Astrocyte (in vitro differentiated cells and primary cell): ENCODE measurements at regions not wholly inside any gene's neighbourhood (a gene's known extent, or its start where the extent isn't known, plus 50 kb on each side); places are given as distances from the start of the nearest gene placed in this dataset.

ENCODE experiments used
- DNase-seq: peaks from one replicate; pipeline ENCODE4 v3.0.0-alpha.2; 2010; ENCODE audit warnings: low read depth
- FAIRE-seq: peaks from 2 replicates; lab custom pipeline; 2011; peaks lifted over from hg19 to GRCh38; lab: Jason Lieb, UNC
- H2AFZ ChIP-seq: 2 replicates; pipeline ENCODE4 v1.6.0; 2012; ENCODE audit warnings: low read depth, low read length, inconsistent platforms
- H3K27ac ChIP-seq: 2 replicates; pipeline ENCODE4 v1.5.1; 2011; ENCODE audit warnings: low read depth, low read length, inconsistent platforms
- H3K27me3 ChIP-seq: 2 replicates; pipeline ENCODE4 v1.6.0; 2011; ENCODE audit warnings: low read length, inconsistent platforms; ENCODE audit not compliant: insufficient read depth
- H3K36me3 ChIP-seq: 2 replicates; pipeline ENCODE4 v1.5.1; 2011; ENCODE audit warnings: low read length, inconsistent platforms; ENCODE audit not compliant: insufficient read depth
- H3K4me1 ChIP-seq: 2 replicates; pipeline ENCODE4 v1.5.1; 2011; ENCODE audit warnings: low read length, inconsistent platforms; ENCODE audit not compliant: insufficient read depth
- H3K4me2 ChIP-seq: 2 replicates; pipeline ENCODE4 v1.6.0; 2012; ENCODE audit warnings: low read length, inconsistent platforms
- H3K4me3 ChIP-seq: 2 replicates; pipeline ENCODE4 v1.5.1; 2011; ENCODE audit warnings: low read depth, mild to moderate bottlenecking, low read length, inconsistent platforms; ENCODE audit not compliant: insufficient read depth
- H3K79me2 ChIP-seq: 2 replicates; pipeline ENCODE4 v1.6.0; 2012; ENCODE audit warnings: mild to moderate bottlenecking, low read length, inconsistent platforms; ENCODE audit not compliant: insufficient read depth
- H3K9ac ChIP-seq: 2 replicates; pipeline ENCODE4 v1.6.0; 2012; ENCODE audit warnings: mild to moderate bottlenecking, low read length, inconsistent platforms
- H3K9me3 ChIP-seq: 2 replicates; pipeline ENCODE4 v1.5.1; 2012; ENCODE audit warnings: low read depth, mild to moderate bottlenecking, low read length, inconsistent platforms; ENCODE audit not compliant: insufficient read depth
- H4K20me1 ChIP-seq: 2 replicates; pipeline ENCODE4 v1.6.0; 2012; ENCODE audit warnings: low read length, inconsistent platforms; ENCODE audit not compliant: insufficient read depth
- H3K27ac Mint-ChIP-seq: one replicate; pipeline ENCODE4 v1.8.0; 2021; ENCODE audit warnings: mild to moderate bottlenecking, mixed read lengths; ENCODE audit not compliant: unreplicated experiment
- H3K27me3 Mint-ChIP-seq: one replicate; pipeline ENCODE4 v1.8.0; 2021; ENCODE audit warnings: low read depth, mixed read lengths; ENCODE audit not compliant: unreplicated experiment
- H3K36me3 Mint-ChIP-seq: one replicate; pipeline ENCODE4 v1.8.0; 2021; ENCODE audit warnings: low read depth, mixed read lengths; ENCODE audit not compliant: unreplicated experiment
- H3K4me1 Mint-ChIP-seq: one replicate; pipeline ENCODE4 v1.8.0; 2021; ENCODE audit warnings: low read depth, mixed read lengths; ENCODE audit not compliant: unreplicated experiment
- H3K4me3 Mint-ChIP-seq: one replicate; pipeline ENCODE4 v1.8.0; 2021; ENCODE audit warnings: mild to moderate bottlenecking, moderate library complexity, mixed read lengths; ENCODE audit not compliant: unreplicated experiment
- H3K9me3 Mint-ChIP-seq: one replicate; pipeline ENCODE4 v1.8.0; 2021; ENCODE audit warnings: mild to moderate bottlenecking, mixed read lengths; ENCODE audit not compliant: unreplicated experiment
- CTCF ChIP-seq: IDR thresholded peaks from 2 replicates; pipeline ENCODE4 v1.5.1; 2011; ENCODE audit warnings: low read depth, mild to moderate bottlenecking, inconsistent platforms, low read length, moderate library complexity; ENCODE audit not compliant: insufficient read depth
- EZH2 ChIP-seq: IDR thresholded peaks from 2 replicates; pipeline ENCODE4 v1.6.1; 2012; ENCODE audit warnings: mild to moderate bottlenecking, low read length, inconsistent platforms; ENCODE audit not compliant: insufficient read depth

DNA sequence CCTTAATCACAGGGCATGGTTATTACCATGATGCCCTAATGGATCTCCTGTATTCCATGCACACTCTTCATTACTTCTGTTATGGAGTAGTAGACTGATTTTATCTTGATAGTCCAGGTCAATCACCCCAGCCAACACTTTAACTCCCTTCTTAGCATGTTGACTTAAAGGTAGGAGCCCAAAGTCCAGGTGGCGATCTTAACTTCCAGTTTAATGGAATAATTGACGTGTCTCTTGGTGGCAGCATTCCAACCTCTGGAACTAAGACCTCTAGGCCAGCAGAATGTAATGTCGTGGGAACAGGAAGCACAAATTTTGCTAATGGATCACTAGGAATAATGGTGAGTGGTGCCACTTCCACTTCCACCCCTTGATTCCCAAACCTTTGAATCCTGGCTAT lies 687.2 kb upstream of the SGO1 start:
- no peak for FAIRE-seq
- H3K27me3 ChIP-seq = no peaks in the 10 kb centered on the region
- H3K4me1 ChIP-seq = no peaks in the 10 kb centered on the region
- DNase-seq = no peak
- H3K4me3 ChIP-seq = no peak overlapping the region
- no peak overlapping the region for H2AFZ ChIP-seq
- no peaks in the 10 kb centered on the region for H4K20me1 ChIP-seq
- peaks cover 4% of the 10 kb centered on the region for H3K9me3 Mint-ChIP-seq
- H3K27ac Mint-ChIP-seq = no peak overlapping the region
- no peaks in the 10 kb centered on the region for H3K79me2 ChIP-seq
- no peak overlapping the region for H3K27ac ChIP-seq
- TF ChIP-seq CTCF (no peak), EZH2 (no peak)
- H3K9ac ChIP-seq = no peak overlapping the region
- H3K4me2 ChIP-seq = no peak overlapping the region
- no peaks in the 10 kb centered on the region for H3K4me1 Mint-ChIP-seq
- H3K9me3 ChIP-seq = no peaks in the 10 kb centered on the region
- no peaks in the 10 kb centered on the region for H3K36me3 Mint-ChIP-seq
- H3K27me3 Mint-ChIP-seq = no peaks in the 10 kb centered on the region
- H3K36me3 ChIP-seq = no peaks in the 10 kb centered on the region
- H3K4me3 Mint-ChIP-seq = no peak overlapping the region

- TF ChIP-seq EZH2 (no peak), CTCF (no peak)
- no peak overlapping the region for H3K4me2 ChIP-seq
- H3K9ac ChIP-seq = no peak overlapping the region
- no peaks in the 10 kb centered on the region for H4K20me1 ChIP-seq
- Mint-ChIP-seq H3K4me3 (no peak overlapping the region), H3K9me3 (peaks cover 3% of the 10 kb centered on the region), H3K27me3 (no peaks in the 10 kb centered on the region), H3K36me3 (no peaks in the 10 kb centered on the region), H3K27ac (no peak overlapping the region), H3K4me1 (no peaks in the 10 kb centered on the region)
- no peak overlapping the region for H2AFZ ChIP-seq
- H3K4me1 ChIP-seq = no peaks in the 10 kb centered on the region
- no peak overlapping the region for H3K4me3 ChIP-seq
- H3K27me3 ChIP-seq = no peaks in the 10 kb centered on the region
- H3K27ac ChIP-seq = no peak overlapping the region
- no peaks in the 10 kb centered on the region for H3K9me3 ChIP-seq
- no peaks in the 10 kb centered on the region for H3K79me2 ChIP-seq
- no peak for DNase-seq
- FAIRE-seq = no peak
- no peaks in the 10 kb centered on the region for H3K36me3 ChIP-seq
Observed at GRCh38 chr3:20870106-20870899, 684.3 kb upstream of the SGO1 start.

GRCh38 chr3:20865803-20866202 lies 679.8 kb upstream of the SGO1 start:
- no peak for DNase-seq

More at GRCh38 chr3:20865803-20866202, 679.8 kb upstream of the SGO1 start:
- Mint-ChIP-seq H3K27me3 (no peaks in the 10 kb centered on the region), H3K4me1 (no peaks in the 10 kb centered on the region), H3K36me3 (no peaks in the 10 kb centered on the region), H3K4me3 (no peak overlapping the region), H3K9me3 (peaks cover 3% of the 10 kb centered on the region), H3K27ac (no peak overlapping the region)
- no peaks in the 10 kb centered on the region for H3K9me3 ChIP-seq
- H3K36me3 ChIP-seq = no peaks in the 10 kb centered on the region
- no peak overlapping the region for H3K4me2 ChIP-seq
- H3K4me3 ChIP-seq = no peak overlapping the region
- TF ChIP-seq CTCF = no peak
- no peak for TF ChIP-seq EZH2
- no peaks in the 10 kb centered on the region for H3K79me2 ChIP-seq
- FAIRE-seq = no peak
- H3K27ac ChIP-seq = no peak overlapping the region
- H3K9ac ChIP-seq = no peak overlapping the region
- H3K27me3 ChIP-seq = no peaks in the 10 kb centered on the region
- no peak overlapping the region for H2AFZ ChIP-seq
- H4K20me1 ChIP-seq = no peaks in the 10 kb centered on the region
- H3K4me1 ChIP-seq = no peaks in the 10 kb centered on the region
